T-helper 17 cell (primary cell): ENCODE measurements at regions not wholly inside any gene's neighbourhood (a gene's known extent, or its start where the extent isn't known, plus 50 kb on each side); places are given as distances from the start of the nearest gene placed in this dataset.

Experiments
- ATAC-seq: fragments of 150-1000 bp; cut with Tn5 transposase; 2 replicates; pipeline ENCODE4 v1.10.0; 2021; ENCODE audit warnings: mild to moderate bottlenecking, moderate library complexity
- DNase-seq, 3 donors: peaks; one replicate each; pipeline versions ENCODE4 v3.0.0 to v3.0.0-alpha.2; 2020 to 2021
- H3K9me3 ChIP-seq: one replicate; pipeline ENCODE4 v1.7.0; 2013; ENCODE audit warnings: low read length, mild to moderate bottlenecking; ENCODE audit not compliant: control insufficient read depth, poor library complexity, severe bottlenecking
- H3K27ac Mint-ChIP-seq: one replicate; pipeline ENCODE4 v1.8.0; 2022; ENCODE audit warnings: mild to moderate bottlenecking, moderate library complexity, mixed read lengths
- H3K27me3 Mint-ChIP-seq: one replicate; pipeline ENCODE4 v1.8.0; 2022; ENCODE audit warnings: mixed read lengths
- H3K36me3 Mint-ChIP-seq: one replicate; pipeline ENCODE4 v1.8.0; 2022; ENCODE audit warnings: low read depth, mixed read lengths
- H3K4me1 Mint-ChIP-seq: one replicate; pipeline ENCODE4 v1.8.0; 2022; ENCODE audit warnings: mild to moderate bottlenecking, mixed read lengths
- H3K4me3 Mint-ChIP-seq: one replicate; pipeline ENCODE4 v1.8.0; 2022; ENCODE audit warnings: mild to moderate bottlenecking, moderate library complexity, mixed read lengths

- Mint-ChIP-seq H3K36me3 (peaks cover 6% of the 10 kb centered on the region), H3K4me1 (peaks cover 11% of the 10 kb centered on the region), H3K4me3 (no peak overlapping the region), H3K27me3 (no peaks in the 10 kb centered on the region), H3K27ac (no peak overlapping the region)
- H3K9me3 ChIP-seq = no peaks in the 10 kb centered on the region
- ATAC-seq (no peak), DNase-seq (no peak)
These were observed 105.4 kb upstream of the PLET1 start for GRCh38 chr11:112366012-112366411.

GRCh38 chr11:112366777-112367176, 106.1 kb upstream of the PLET1 start:
- Mint-ChIP-seq H3K36me3 (peaks cover 4% of the 10 kb centered on the region), H3K4me3 (no peak overlapping the region), H3K4me1 (peaks cover 8% of the 10 kb centered on the region), H3K27me3 (no peaks in the 10 kb centered on the region), H3K27ac (no peak overlapping the region)
- no peaks in the 10 kb centered on the region for H3K9me3 ChIP-seq
- ATAC-seq (no peak), DNase-seq (no peak)

GRCh38 chr11:112367461-112367860, 106.8 kb upstream of the PLET1 start:
- Mint-ChIP-seq H3K27ac (no peak overlapping the region), H3K4me1 (peaks cover 8% of the 10 kb centered on the region), H3K36me3 (peaks cover 4% of the 10 kb centered on the region), H3K27me3 (no peaks in the 10 kb centered on the region), H3K4me3 (no peak overlapping the region)
- H3K9me3 ChIP-seq = no peaks in the 10 kb centered on the region
- no peak for ATAC-seq
- no peak for DNase-seq

DNA sequence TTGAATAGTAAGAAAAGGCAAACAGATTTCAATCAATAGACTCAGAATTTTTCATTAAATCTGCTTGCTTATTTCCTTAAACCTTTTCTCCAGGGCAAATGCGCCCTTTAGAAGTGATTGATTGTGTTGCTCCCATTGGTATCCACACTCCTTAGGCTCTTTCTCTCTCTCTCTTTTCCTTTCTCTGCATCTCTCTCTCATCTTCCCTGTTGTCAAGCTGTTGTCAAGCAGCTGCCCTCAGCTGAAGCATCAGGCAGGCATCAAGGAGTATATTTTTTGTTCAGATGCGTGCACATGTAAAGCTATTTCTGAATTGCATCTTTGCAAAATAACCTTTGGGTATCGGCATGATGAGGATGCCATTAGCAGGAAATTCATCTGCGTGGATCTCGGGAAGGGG, 107.2 kb upstream of the PLET1 start:
- DNase-seq (no peak), ATAC-seq (no peak)
- H3K9me3 ChIP-seq = no peaks in the 10 kb centered on the region
- no peaks in the 10 kb centered on the region for H3K27me3 Mint-ChIP-seq
- no peak overlapping the region for H3K4me3 Mint-ChIP-seq
- no peak overlapping the region for H3K27ac Mint-ChIP-seq
- H3K36me3 Mint-ChIP-seq = peaks cover 4% of the 10 kb centered on the region
- peaks cover 8% of the 10 kb centered on the region for H3K4me1 Mint-ChIP-seq

DNA sequence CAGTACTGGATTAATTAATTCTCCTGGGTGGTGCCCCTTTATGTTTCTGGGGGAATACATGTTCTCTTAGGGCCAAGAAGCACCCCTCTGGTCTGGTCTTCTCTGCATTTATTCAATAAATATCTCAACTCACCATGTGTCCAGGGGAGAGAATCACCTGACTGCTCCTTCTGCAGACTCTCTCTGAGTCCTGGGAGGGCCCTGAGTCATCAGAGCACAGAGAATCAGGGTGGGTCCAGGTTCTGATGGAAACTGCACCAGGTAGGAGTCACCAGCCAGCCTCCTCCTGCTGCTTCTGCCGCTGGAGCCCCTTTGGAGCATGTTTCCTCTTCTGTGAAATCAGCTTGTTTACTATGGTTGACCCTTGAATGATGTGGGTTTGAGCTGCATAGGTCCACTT, 107.7 kb upstream of the PLET1 start:
- no peak for DNase-seq
- no peak overlapping the region for H3K27ac Mint-ChIP-seq
- no peak overlapping the region for H3K4me3 Mint-ChIP-seq
- no peaks in the 10 kb centered on the region for H3K9me3 ChIP-seq
- no peaks in the 10 kb centered on the region for H3K27me3 Mint-ChIP-seq
- ATAC-seq = no peak
- H3K36me3 Mint-ChIP-seq = peaks cover 4% of the 10 kb centered on the region
- H3K4me1 Mint-ChIP-seq = peaks cover 10% of the 10 kb centered on the region

DNA sequence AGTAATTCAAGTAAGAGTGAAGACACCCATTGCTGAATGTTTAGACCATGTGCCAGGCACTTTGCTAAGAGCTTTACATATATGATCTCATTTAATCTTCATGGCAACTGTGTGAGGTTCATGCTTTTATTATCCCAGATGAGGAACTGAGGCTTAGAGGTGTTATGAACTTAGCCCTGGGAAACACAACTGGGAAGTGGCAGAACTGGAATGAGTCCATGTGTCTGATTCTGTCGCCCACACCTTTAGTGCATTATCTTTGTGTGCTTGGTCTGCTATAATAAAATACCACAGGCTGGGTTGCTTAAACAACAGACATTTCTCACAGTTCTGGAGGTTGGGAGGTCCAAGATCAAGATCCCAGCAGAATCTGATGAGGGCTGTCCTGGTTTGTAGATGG, 108.7 kb upstream of the PLET1 start:
- H3K36me3 Mint-ChIP-seq = peaks cover 4% of the 10 kb centered on the region
- no peak for DNase-seq
- ATAC-seq = no peak
- H3K4me3 Mint-ChIP-seq = no peak overlapping the region
- H3K4me1 Mint-ChIP-seq = peaks cover 11% of the 10 kb centered on the region
- no peak overlapping the region for H3K27ac Mint-ChIP-seq
- no peaks in the 10 kb centered on the region for H3K9me3 ChIP-seq
- no peaks in the 10 kb centered on the region for H3K27me3 Mint-ChIP-seq

GRCh38 chr11:112369916-112370315, 109.3 kb upstream of the PLET1 start:
- DNase-seq (no peak), ATAC-seq (no peak)
- Mint-ChIP-seq H3K36me3 (peaks cover 4% of the 10 kb centered on the region), H3K27me3 (no peaks in the 10 kb centered on the region), H3K4me1 (peaks cover 11% of the 10 kb centered on the region), H3K27ac (no peak overlapping the region), H3K4me3 (no peak overlapping the region)
- no peaks in the 10 kb centered on the region for H3K9me3 ChIP-seq

DNA sequence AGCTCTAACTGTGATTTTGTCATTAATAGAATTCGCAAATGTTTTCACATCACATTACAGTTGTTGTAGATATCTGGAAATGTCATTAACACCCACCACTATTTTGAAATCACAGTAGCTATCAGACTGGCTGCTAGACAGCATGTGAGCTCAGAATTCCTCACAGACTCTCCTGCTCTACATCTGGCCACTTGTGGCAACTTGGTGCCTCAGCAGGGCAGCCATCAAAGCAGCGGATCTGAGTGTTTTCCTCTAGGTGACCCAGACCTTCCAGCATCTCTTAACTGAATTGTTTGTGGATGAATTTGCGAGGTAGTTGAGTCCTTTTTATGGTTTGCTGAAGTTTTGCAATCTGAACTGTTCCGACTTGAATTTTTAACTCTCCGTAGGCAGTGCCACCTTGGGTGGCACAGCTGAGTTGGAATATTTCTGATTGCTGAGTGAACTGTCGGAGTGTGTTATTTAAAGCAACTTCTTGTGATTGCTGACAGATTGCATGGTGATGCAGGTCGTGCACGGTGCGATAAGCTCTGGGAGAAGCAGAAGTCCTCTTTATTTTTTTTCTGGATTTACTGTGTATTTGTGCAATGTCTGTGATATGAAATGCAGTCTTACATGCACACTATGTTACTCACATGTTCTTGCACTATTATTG, 114.0 kb upstream of the PLET1 start:
- Mint-ChIP-seq H3K4me3 (no peak overlapping the region), H3K27ac (no peak overlapping the region), H3K36me3 (no peaks in the 10 kb centered on the region), H3K27me3 (peaks cover 1% of the 10 kb centered on the region), H3K4me1 (peaks cover 6% of the 10 kb centered on the region)
- DNase-seq = no peak
- no peak for ATAC-seq
- H3K9me3 ChIP-seq = no peaks in the 10 kb centered on the region

GRCh38 chr11:112377946-112378345, 117.3 kb upstream of the PLET1 start:
- Mint-ChIP-seq H3K4me3 (no peak overlapping the region), H3K4me1 (peaks cover 3% of the 10 kb centered on the region), H3K27ac (no peak overlapping the region), H3K36me3 (no peaks in the 10 kb centered on the region), H3K27me3 (peaks cover 4% of the 10 kb centered on the region)
- no peak for ATAC-seq
- no peaks in the 10 kb centered on the region for H3K9me3 ChIP-seq
- no peak for DNase-seq

DNA sequence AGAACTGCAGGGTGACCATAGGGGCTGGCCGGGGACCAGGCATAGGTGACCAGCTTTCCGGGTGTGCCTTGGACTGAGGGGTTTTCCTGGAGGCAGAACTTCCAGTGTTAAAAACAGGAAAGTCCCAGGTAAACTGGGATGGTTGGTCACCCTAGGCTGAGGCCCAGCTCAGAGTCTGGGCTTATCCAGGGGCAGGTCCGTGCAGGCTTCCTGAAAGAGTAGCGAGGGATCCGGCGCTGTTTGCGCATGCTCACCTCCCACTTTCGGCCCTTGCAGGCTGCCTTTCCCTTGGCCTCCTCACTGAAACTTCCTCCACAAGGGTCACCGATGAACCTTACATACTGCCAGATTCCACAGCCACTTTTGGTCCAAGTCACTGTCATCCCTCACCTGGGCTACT, 119.8 kb upstream of the PLET1 start:
- Mint-ChIP-seq H3K4me3 (no peak overlapping the region), H3K27ac (no peak overlapping the region), H3K36me3 (no peaks in the 10 kb centered on the region), H3K27me3 (peaks cover 4% of the 10 kb centered on the region), H3K4me1 (no peaks in the 10 kb centered on the region)
- ATAC-seq (no peak), DNase-seq (no peak)
- H3K9me3 ChIP-seq = no peaks in the 10 kb centered on the region

- no peaks in the 10 kb centered on the region for H3K9me3 ChIP-seq
- Mint-ChIP-seq H3K4me3 (no peak overlapping the region), H3K27ac (no peak overlapping the region), H3K27me3 (peaks cover 4% of the 10 kb centered on the region), H3K36me3 (no peaks in the 10 kb centered on the region), H3K4me1 (no peaks in the 10 kb centered on the region)
- no peak for ATAC-seq
- DNase-seq = no peak
These were observed 120.9 kb upstream of the PLET1 start for GRCh38 chr11:112381578-112381977.

GRCh38 chr11:112382561-112382960, 121.9 kb upstream of the PLET1 start:
- no peaks in the 10 kb centered on the region for H3K4me1 Mint-ChIP-seq
- H3K27ac Mint-ChIP-seq = no peak overlapping the region

DNA sequence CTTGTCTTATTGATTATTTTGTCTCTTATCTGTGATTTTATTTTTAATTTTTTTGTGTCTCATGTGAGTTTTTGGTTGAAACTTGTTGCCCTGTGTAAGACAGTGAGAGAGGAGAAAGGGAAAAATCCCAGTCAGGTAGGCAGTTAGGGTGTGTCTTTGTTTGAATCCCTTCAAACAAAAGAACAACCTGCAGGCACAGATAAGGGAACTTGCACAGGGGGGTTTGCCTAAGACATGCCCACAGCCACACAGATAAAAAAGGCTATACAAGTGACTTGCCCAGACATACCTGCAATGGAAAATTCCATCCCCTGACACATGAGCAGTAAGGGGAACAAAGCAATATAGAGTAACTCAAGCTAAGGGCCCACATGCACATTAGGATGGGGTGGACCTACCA, 127.8 kb upstream of the PLET1 start:
- Mint-ChIP-seq H3K27me3 (peaks cover 9% of the 10 kb centered on the region), H3K36me3 (peaks cover 2% of the 10 kb centered on the region), H3K4me1 (no peaks in the 10 kb centered on the region), H3K4me3 (no peak overlapping the region), H3K27ac (no peak overlapping the region)
- no peak for DNase-seq
- no peak for ATAC-seq
- no peaks in the 10 kb centered on the region for H3K9me3 ChIP-seq

More at GRCh38 chr11:112382561-112382960, 121.9 kb upstream of the PLET1 start:
- H3K9me3 ChIP-seq = no peaks in the 10 kb centered on the region
- peaks cover 4% of the 10 kb centered on the region for H3K27me3 Mint-ChIP-seq
- ATAC-seq = no peak
- DNase-seq = no peak
- H3K4me3 Mint-ChIP-seq = no peak overlapping the region
- no peaks in the 10 kb centered on the region for H3K36me3 Mint-ChIP-seq

DNA sequence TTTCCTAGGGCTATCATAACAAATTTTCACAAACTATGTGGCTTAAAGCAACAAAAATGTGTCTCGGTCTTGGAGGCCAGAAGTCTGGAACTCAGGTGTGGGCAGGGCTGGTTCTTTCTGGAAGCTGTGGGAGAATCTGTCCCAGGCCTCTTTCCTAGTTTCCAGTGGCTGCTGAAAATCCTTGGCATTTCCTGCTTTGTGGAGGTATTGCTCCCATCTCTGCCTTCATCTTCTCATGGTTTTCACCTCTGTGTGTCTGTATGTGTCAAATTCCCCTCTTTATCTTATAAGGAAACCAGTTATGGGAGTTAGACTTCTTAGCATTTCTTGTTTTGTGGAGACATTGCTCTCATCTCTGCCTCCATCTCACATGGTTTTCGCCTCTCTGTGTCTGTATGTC, 130.4 kb upstream of the PLET1 start:
- no peaks in the 10 kb centered on the region for H3K9me3 ChIP-seq
- Mint-ChIP-seq H3K36me3 (peaks cover 2% of the 10 kb centered on the region), H3K27me3 (peaks cover 9% of the 10 kb centered on the region), H3K4me1 (no peaks in the 10 kb centered on the region), H3K27ac (no peak overlapping the region), H3K4me3 (no peak overlapping the region)
- DNase-seq = no peak
- no peak for ATAC-seq
